IMR-90 (cell line): ENCODE measurements at regions not wholly inside any gene's neighbourhood (a gene's known extent, or its start where the extent isn't known, plus 50 kb on each side); places are given as distances from the start of the nearest gene placed in this dataset.

Source experiments
- ATAC-seq: fragments of 200-7000 bp; cut with Tn5 transposase; 2 replicates; pipeline ENCODE4 v1.9.1; 2020; ENCODE audit warnings: low read depth, mild to moderate bottlenecking, moderate library complexity
- BruUV-seq: library from RNA; stranded (reverse); fragments of 400-500 nt; replicated peaks from 2 replicates; lab custom pipeline; 2021; lab: Mats Ljungman, UMichigan
- CTCF ChIA-PET: fragments of 300-600 bp; formaldehyde crosslinking; extraction: SDS; loops from one replicate; lab custom pipeline; 2021; ENCODE audit warnings: antibody characterized with exemption; lab: Yijun Ruan, JAX
- POLR2A ChIA-PET: fragments of 300-600 bp; sonication (Branson Sonifier 250); formaldehyde crosslinking; loops from one replicate; lab custom pipeline; 2022; ENCODE audit warnings: antibody characterized with exemption; ENCODE audit not compliant: unreplicated experiment; lab: Charles Lee
- DNase-seq: peaks from one replicate; pipeline ENCODE4 v3.0.0; 2013
- H2AFZ ChIP-seq: replicated peaks from 2 replicates; pipeline ENCODE3; 2013; ENCODE audit warnings: low read length, mild to moderate bottlenecking; ENCODE audit not compliant: poor library complexity
- H2AK5ac ChIP-seq: 2 replicates; pipeline ENCODE4 v1.6.1; 2013; ENCODE audit warnings: low read depth, low read length, inconsistent platforms
- H2AK9ac ChIP-seq: replicated peaks from 2 replicates; pipeline ENCODE3; 2013; ENCODE audit warnings: mild to moderate bottlenecking, low read depth, low read length, moderate library complexity; ENCODE audit not compliant: poor library complexity
- H2BK120ac ChIP-seq: 2 replicates; pipeline ENCODE4 v1.6.1; 2013; ENCODE audit warnings: low read depth, low read length, inconsistent platforms
- H2BK15ac ChIP-seq: 3 replicates; pipeline ENCODE4 v1.6.1; 2013; ENCODE audit warnings: low read depth, low read length, inconsistent platforms
- H2BK20ac ChIP-seq: 2 replicates; pipeline ENCODE4 v1.6.1; 2013; ENCODE audit warnings: low read depth, mild to moderate bottlenecking, inconsistent platforms, low read length, moderate library complexity
- H2BK5ac ChIP-seq: 2 replicates; pipeline ENCODE4 v1.6.1; 2013; ENCODE audit warnings: mild to moderate bottlenecking, low read depth, low read length, inconsistent platforms; ENCODE audit not compliant: poor library complexity, severe bottlenecking
- H3K14ac ChIP-seq: replicated peaks from 2 replicates; pipeline ENCODE4 v1.6.1; 2013; ENCODE audit warnings: low read depth, low read length, inconsistent platforms
- H3K18ac ChIP-seq: 2 replicates; pipeline ENCODE4 v1.6.1; 2013; ENCODE audit warnings: low read depth, low read length, control low read depth
- H3K23ac ChIP-seq: 2 replicates; pipeline ENCODE4 v1.6.1; 2013; ENCODE audit warnings: low read depth, low read length, inconsistent platforms
- H3K27ac ChIP-seq: 2 replicates; pipeline ENCODE4 v1.5.1; 2013; ENCODE audit warnings: mild to moderate bottlenecking, control low read depth, low read length; ENCODE audit not compliant: insufficient read depth
- H3K27me3 ChIP-seq: 2 replicates; pipeline ENCODE4 v1.6.1; 2013; ENCODE audit warnings: low read length; ENCODE audit not compliant: control insufficient read depth, insufficient read depth
- H3K36me3 ChIP-seq: 2 replicates; pipeline ENCODE4 v1.6.1; 2013; ENCODE audit warnings: low read length, mixed read lengths; ENCODE audit not compliant: control insufficient read depth, insufficient read depth
- H3K4ac ChIP-seq: 2 replicates; pipeline ENCODE4 v1.6.1; 2013; ENCODE audit warnings: low read depth, low read length, inconsistent platforms
- H3K4me1 ChIP-seq: 2 replicates; pipeline ENCODE4 v1.6.1; 2013; ENCODE audit warnings: low read length, mixed read lengths; ENCODE audit not compliant: control insufficient read depth, insufficient read depth
- H3K4me2 ChIP-seq: 2 replicates; pipeline ENCODE4 v1.6.1; 2013; ENCODE audit warnings: low read depth, mild to moderate bottlenecking, control low read depth, low read length, moderate library complexity
- H3K4me3 ChIP-seq: 2 replicates; pipeline ENCODE4 v1.5.1; 2013; ENCODE audit warnings: low read depth, mild to moderate bottlenecking, control low read depth, low read length, moderate library complexity; ENCODE audit not compliant: insufficient read depth
- H3K56ac ChIP-seq: 2 replicates; pipeline ENCODE4 v1.6.1; 2013; ENCODE audit warnings: low read length, inconsistent platforms; ENCODE audit not compliant: insufficient read depth; ENCODE audit errors: extremely low read depth
- H3K79me1 ChIP-seq, 2 experiments: 2 replicates each; pipeline ENCODE4 v1.6.1; 2013; ENCODE audit warnings: low read length in 2 of 2, inconsistent platforms in 1 of 2, low read depth in 1 of 2
- H3K9ac ChIP-seq: 2 replicates; pipeline ENCODE4 v1.6.1; 2013; ENCODE audit warnings: low read depth, low read length, control low read depth
- H3K9me1 ChIP-seq: 2 replicates; pipeline ENCODE4 v1.6.1; 2013; ENCODE audit warnings: low read length, inconsistent platforms; ENCODE audit not compliant: insufficient read depth
- H3K9me3 ChIP-seq: 2 replicates; pipeline ENCODE4 v1.6.1; 2013; ENCODE audit warnings: low read length; ENCODE audit not compliant: control insufficient read depth, insufficient read depth
- H4K20me1 ChIP-seq: 2 replicates; pipeline ENCODE4 v1.6.1; 2013; ENCODE audit warnings: low read length, inconsistent platforms; ENCODE audit not compliant: insufficient read depth
- H4K5ac ChIP-seq: 2 replicates; pipeline ENCODE4 v1.6.1; 2013; ENCODE audit warnings: mild to moderate bottlenecking, low read depth, low read length, control low read depth
- H4K8ac ChIP-seq, 2 experiments: 2 replicates each; pipeline ENCODE4 v1.6.1; 2013; ENCODE audit warnings: low read depth in 2 of 2, low read length in 2 of 2, control low read depth in 1 of 2, inconsistent platforms in 1 of 2
- H4K91ac ChIP-seq: 2 replicates; pipeline ENCODE4 v1.6.1; 2013; ENCODE audit warnings: low read depth, low read length, inconsistent platforms; ENCODE audit not compliant: insufficient read depth
- BHLHE40 ChIP-seq: fragments of 150-350 bp; IDR thresholded peaks from 2 replicates; pipeline ENCODE4 v1.6.1; 2016; ENCODE audit warnings: mild to moderate bottlenecking, low read depth, low read length
- CEBPB ChIP-seq: IDR thresholded peaks from 2 replicates; pipeline ENCODE4 v1.6.1; 2012; ENCODE audit warnings: low read depth, low read length, improper control_type of control experiment
- CHD1 ChIP-seq: IDR thresholded peaks from 2 replicates; pipeline ENCODE4 v1.6.1; 2012; ENCODE audit warnings: low read depth, low read length, improper control_type of control experiment
- FOS ChIP-seq: fragments of 150-350 bp; IDR thresholded peaks from 2 replicates; pipeline ENCODE4 v1.6.1; 2016; ENCODE audit warnings: low read depth, low read length
- MAFK ChIP-seq: IDR thresholded peaks from 2 replicates; pipeline ENCODE4 v1.6.1; 2012; ENCODE audit warnings: low read depth, low read length, improper control_type of control experiment
- MAZ ChIP-seq: IDR thresholded peaks from 2 replicates; pipeline ENCODE4 v1.6.1; 2012; ENCODE audit warnings: low read depth, mild to moderate bottlenecking, low read length, improper control_type of control experiment, moderate library complexity, borderline replicate concordance
- MXI1 ChIP-seq: IDR thresholded peaks from 2 replicates; pipeline ENCODE4 v1.6.1; 2012; ENCODE audit warnings: low read depth, mild to moderate bottlenecking, low read length, moderate library complexity, borderline replicate concordance
- NFE2L2 ChIP-seq: fragments of 150-350 bp; IDR thresholded peaks from 2 replicates; pipeline ENCODE4 v1.6.1; 2016; ENCODE audit warnings: low read depth, mild to moderate bottlenecking, low read length
- POLR2A ChIP-seq: IDR thresholded peaks from 2 replicates; pipeline ENCODE4 v1.6.1; 2012; ENCODE audit warnings: mild to moderate bottlenecking, low read depth, low read length
- RAD21 ChIP-seq: IDR thresholded peaks from 2 replicates; pipeline ENCODE4 v1.6.1; 2012; ENCODE audit warnings: low read length, improper control_type of control experiment
- RCOR1 ChIP-seq: IDR thresholded peaks from 2 replicates; pipeline ENCODE4 v1.6.1; 2012; ENCODE audit warnings: mild to moderate bottlenecking, low read length, improper control_type of control experiment; ENCODE audit not compliant: insufficient replicate concordance
- RFX5 ChIP-seq: IDR thresholded peaks from 2 replicates; pipeline ENCODE4 v1.8.0; 2012; ENCODE audit warnings: low read depth, mild to moderate bottlenecking, low read length, moderate library complexity
- SMC3 ChIP-seq: fragments of 150-350 bp; IDR thresholded peaks from 2 replicates; pipeline ENCODE4 v1.6.1; 2016; ENCODE audit warnings: low read depth, mild to moderate bottlenecking, antibody characterized with exemption, low read length, moderate library complexity
- WGBS, 2 experiments: methylation state at CpG; one replicate each; pipeline versions ENCODE4 v1.1.5 to v1.1.7; 2013; ENCODE audit warnings: missing lambda C conversion rate in 2 of 2; ENCODE audit not compliant: insufficient read length in 1 of 2; ENCODE audit errors: extremely low coverage in 2 of 2; 5-methylcytosine and 5-hydroxymethylcytosine counted together
- dilution Hi-C: fragments of 300-500 bp; cut with HindIII; formaldehyde crosslinking; loops from one replicate; pipeline ENCODE4 v1.14.3; 2018; ENCODE audit warnings: low sequenced_read_pairs; ENCODE audit not compliant: unreplicated experiment
- in situ Hi-C: fragments of 300-500 bp; cut with MboI; formaldehyde crosslinking; loops from 3 replicates; pipeline ENCODE4 v1.14.3; 2019; ENCODE audit warnings: low sequenced_read_pairs, inconsistent platforms, mixed read lengths
- intact Hi-C: fragments of 100-400 bp; cut with micrococcal nuclease; formaldehyde crosslinking; loops from 2 replicates; pipeline ENCODE4 v1.10.0; 2022
- TF ChIP-seq, protein P1 (sequence below): fragments of 150-350 bp; IDR thresholded peaks from 2 replicates; pipeline ENCODE4 v1.6.1; 2017; ENCODE audit warnings: mild to moderate bottlenecking, antibody characterized with exemption, low read length, low read depth
- TF ChIP-seq, protein P2 (sequence below): conservative IDR thresholded peaks from 2 replicates; pipeline ENCODE4 v1.5.1; 2012; ENCODE audit warnings: mild to moderate bottlenecking, low read depth, low read length, improper control_type of control experiment
- TF ChIP-seq, protein P3 (sequence below): fragments of 150-350 bp; IDR thresholded peaks from 2 replicates; pipeline ENCODE4 v1.6.1; 2016; ENCODE audit warnings: low read depth, mild to moderate bottlenecking, low read length, moderate library complexity, borderline replicate concordance

DNA sequence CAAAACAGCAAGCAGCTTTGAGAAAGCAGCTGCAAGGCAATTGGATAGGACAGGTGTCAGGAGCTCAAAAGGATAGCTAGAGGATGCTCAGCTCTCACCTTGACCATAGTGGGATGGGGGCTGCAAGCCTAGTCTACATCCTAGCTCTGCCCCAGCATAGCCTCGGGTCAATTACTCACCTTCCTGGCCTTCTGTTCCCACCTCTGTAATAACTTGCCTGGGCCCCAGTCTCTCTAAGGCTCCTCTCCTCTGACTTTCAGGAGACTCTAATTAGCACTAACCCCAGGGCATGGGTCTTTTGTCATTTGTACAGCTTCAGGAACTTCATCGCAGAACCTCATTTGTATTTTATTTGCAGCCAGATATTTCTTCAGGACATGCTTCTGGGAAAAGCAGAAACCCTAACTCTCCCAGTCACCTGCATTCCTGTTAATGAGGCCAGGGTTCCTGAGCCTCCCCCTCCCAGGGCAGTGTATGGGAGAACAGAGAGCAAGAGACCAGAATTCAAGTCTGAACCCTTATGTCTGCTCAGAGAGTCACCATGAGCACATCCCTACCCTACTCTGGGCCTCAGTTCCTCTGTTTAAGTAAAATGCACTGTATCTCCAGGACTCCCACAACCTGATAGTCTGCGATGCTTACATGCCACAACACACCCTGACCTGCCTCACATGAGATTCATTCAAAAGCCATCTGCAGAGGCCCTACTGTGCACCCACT lies 108.1 kb downstream of the MATN1 start:
- H3K4ac ChIP-seq, result no peak overlapping the region
- no peak overlapping the region for H3K4me3 ChIP-seq
- BruUV-seq, result no TSS peak
- H2BK5ac ChIP-seq, result no peak overlapping the region
- in situ Hi-C loops, result no loop called here
- CTCF ChIA-PET, result no interaction called here
- no peak overlapping the region for H2BK20ac ChIP-seq
- no peaks in the 10 kb centered on the region for H3K9me1 ChIP-seq
- intact Hi-C loops, result no loop called here
- H4K8ac ChIP-seq, result no peak overlapping the region
- no peak overlapping the region for H2BK120ac ChIP-seq
- no peak overlapping the region for H3K18ac ChIP-seq
- no peaks in the 10 kb centered on the region; the same call in 1 of the 2 replicates for H3K27me3 ChIP-seq
- no peak overlapping the region for H3K9ac ChIP-seq
- POLR2A ChIA-PET, result no interaction called here
- H2AFZ ChIP-seq, result no peak overlapping the region
- H3K27ac ChIP-seq, result no peak overlapping the region
- TF ChIP-seq RFX5, result no peak
- TF ChIP-seq CHD1, result no peak
- no peak for TF ChIP-seq FOS
- no peak for TF ChIP-seq MXI1
- TF ChIP-seq MAZ, result no peak
- TF ChIP-seq, protein P1, sequence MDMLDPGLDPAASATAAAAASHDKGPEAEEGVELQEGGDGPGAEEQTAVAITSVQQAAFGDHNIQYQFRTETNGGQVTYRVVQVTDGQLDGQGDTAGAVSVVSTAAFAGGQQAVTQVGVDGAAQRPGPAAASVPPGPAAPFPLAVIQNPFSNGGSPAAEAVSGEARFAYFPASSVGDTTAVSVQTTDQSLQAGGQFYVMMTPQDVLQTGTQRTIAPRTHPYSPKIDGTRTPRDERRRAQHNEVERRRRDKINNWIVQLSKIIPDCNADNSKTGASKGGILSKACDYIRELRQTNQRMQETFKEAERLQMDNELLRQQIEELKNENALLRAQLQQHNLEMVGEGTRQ, result no peak
- TF ChIP-seq BHLHE40, result no peak
- TF ChIP-seq CEBPB, result no peak
- no peak for TF ChIP-seq RAD21
- TF ChIP-seq POLR2A, result no peak
- no peak for TF ChIP-seq SMC3
- TF ChIP-seq RCOR1, result no peak
- TF ChIP-seq, protein P2, sequence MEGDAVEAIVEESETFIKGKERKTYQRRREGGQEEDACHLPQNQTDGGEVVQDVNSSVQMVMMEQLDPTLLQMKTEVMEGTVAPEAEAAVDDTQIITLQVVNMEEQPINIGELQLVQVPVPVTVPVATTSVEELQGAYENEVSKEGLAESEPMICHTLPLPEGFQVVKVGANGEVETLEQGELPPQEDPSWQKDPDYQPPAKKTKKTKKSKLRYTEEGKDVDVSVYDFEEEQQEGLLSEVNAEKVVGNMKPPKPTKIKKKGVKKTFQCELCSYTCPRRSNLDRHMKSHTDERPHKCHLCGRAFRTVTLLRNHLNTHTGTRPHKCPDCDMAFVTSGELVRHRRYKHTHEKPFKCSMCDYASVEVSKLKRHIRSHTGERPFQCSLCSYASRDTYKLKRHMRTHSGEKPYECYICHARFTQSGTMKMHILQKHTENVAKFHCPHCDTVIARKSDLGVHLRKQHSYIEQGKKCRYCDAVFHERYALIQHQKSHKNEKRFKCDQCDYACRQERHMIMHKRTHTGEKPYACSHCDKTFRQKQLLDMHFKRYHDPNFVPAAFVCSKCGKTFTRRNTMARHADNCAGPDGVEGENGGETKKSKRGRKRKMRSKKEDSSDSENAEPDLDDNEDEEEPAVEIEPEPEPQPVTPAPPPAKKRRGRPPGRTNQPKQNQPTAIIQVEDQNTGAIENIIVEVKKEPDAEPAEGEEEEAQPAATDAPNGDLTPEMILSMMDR, result no peak
- no peak for TF ChIP-seq NFE2L2
- no peak for TF ChIP-seq MAFK
- TF ChIP-seq, protein P3, sequence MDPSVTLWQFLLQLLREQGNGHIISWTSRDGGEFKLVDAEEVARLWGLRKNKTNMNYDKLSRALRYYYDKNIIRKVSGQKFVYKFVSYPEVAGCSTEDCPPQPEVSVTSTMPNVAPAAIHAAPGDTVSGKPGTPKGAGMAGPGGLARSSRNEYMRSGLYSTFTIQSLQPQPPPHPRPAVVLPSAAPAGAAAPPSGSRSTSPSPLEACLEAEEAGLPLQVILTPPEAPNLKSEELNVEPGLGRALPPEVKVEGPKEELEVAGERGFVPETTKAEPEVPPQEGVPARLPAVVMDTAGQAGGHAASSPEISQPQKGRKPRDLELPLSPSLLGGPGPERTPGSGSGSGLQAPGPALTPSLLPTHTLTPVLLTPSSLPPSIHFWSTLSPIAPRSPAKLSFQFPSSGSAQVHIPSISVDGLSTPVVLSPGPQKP, result no peak
- H4K91ac ChIP-seq, result no peak overlapping the region
- dilution Hi-C loops, result no loop called here
- no peaks in the 10 kb centered on the region for H4K20me1 ChIP-seq
- H2BK15ac ChIP-seq, result no peak overlapping the region
- ATAC-seq (no peak), DNase-seq (no peak)
- H3K56ac ChIP-seq, result no peak overlapping the region
- H3K4me1 ChIP-seq, result no peaks in the 10 kb centered on the region
- no CpG with 5 or more reads among the region's 3 CpGs for WGBS, 2 experiments
- no peaks in the 10 kb centered on the region for H3K36me3 ChIP-seq
- no peak overlapping the region for H3K23ac ChIP-seq
- no peak overlapping the region for H2AK9ac ChIP-seq
- no peak overlapping the region for H4K5ac ChIP-seq
- no peaks in the 10 kb centered on the region for H3K79me1 ChIP-seq
- no peak overlapping the region for H3K4me2 ChIP-seq
- H2AK5ac ChIP-seq, result no peak overlapping the region
- no peaks in the 10 kb centered on the region for H3K9me3 ChIP-seq
- no peak overlapping the region for H3K14ac ChIP-seq
